Neural cell (in vitro differentiated cells): ENCODE measurements at regions not wholly inside any gene's neighbourhood (a gene's known extent, or its start where the extent isn't known, plus 50 kb on each side); places are given as distances from the start of the nearest gene placed in this dataset.
"Not testable (repeated sequence)": the region's sequence is repeated elsewhere in the genome, so short reads cannot be mapped to it uniquely, and the experiment has no call there.

Source experiments
- H2AFZ ChIP-seq: fragments of 200-600, 300-800 bp; sonication (generic), shearing (Covaris generic); 2 replicates; pipeline ENCODE4 v1.6.0; 2014; ENCODE audit warnings: low read depth, mild to moderate bottlenecking, antibody characterized with exemption, low read length, moderate library complexity
- H3F3A ChIP-seq: fragments of 200-600 bp; shearing (Covaris generic); 2 replicates; pipeline ENCODE4 v1.6.1; 2016; ENCODE audit warnings: mild to moderate bottlenecking, moderate library complexity, mixed read lengths, antibody characterized with exemption, low read length; ENCODE audit not compliant: insufficient read depth, poor library complexity, severe bottlenecking
- H3K27ac ChIP-seq: fragments of 200-600, 300-800 bp; sonication (generic), shearing (Covaris generic); 2 replicates; pipeline ENCODE4 v1.5.1; 2014; ENCODE audit warnings: mild to moderate bottlenecking, low read length, moderate library complexity
- H3K27me3 ChIP-seq: fragments of 300-800, 200-600 bp; sonication (generic), shearing (Covaris generic); 2 replicates; pipeline ENCODE4 v1.6.0; 2014; ENCODE audit warnings: mild to moderate bottlenecking, low read depth, low read length, moderate library complexity; ENCODE audit not compliant: insufficient read depth
- H3K36me3 ChIP-seq: fragments of 300-800, 200-600 bp; sonication (generic), shearing (Covaris generic); 2 replicates; pipeline ENCODE4 v1.5.1; 2014; ENCODE audit warnings: mild to moderate bottlenecking, antibody characterized with exemption, low read length, moderate library complexity; ENCODE audit not compliant: insufficient read depth
- H3K4me2 ChIP-seq: fragments of 300-800, 200-600 bp; sonication (generic), shearing (Covaris generic); 2 replicates; pipeline ENCODE4 v1.6.0; 2014; ENCODE audit warnings: mild to moderate bottlenecking, low read length
- H3K4me3 ChIP-seq: fragments of 300-800, 200-600 bp; sonication (generic), shearing (Covaris generic); 2 replicates; pipeline ENCODE4 v1.5.1; 2014; ENCODE audit warnings: mild to moderate bottlenecking, low read length, moderate library complexity
- H3K79me2 ChIP-seq: fragments of 200-600 bp; shearing (Covaris generic); replicated peaks from 2 replicates; pipeline ENCODE4 v1.6.0; 2014; ENCODE audit warnings: mild to moderate bottlenecking, low read length, moderate library complexity; ENCODE audit not compliant: insufficient read depth
- H3K9ac ChIP-seq: fragments of 300-800, 200-600 bp; sonication (generic), shearing (Covaris generic); 2 replicates; pipeline ENCODE4 v1.6.1; 2016; ENCODE audit warnings: mild to moderate bottlenecking, low read length, mixed read lengths
- H3K9me2 ChIP-seq: fragments of 200-600 bp; shearing (Covaris generic); 2 replicates; pipeline ENCODE4 v1.6.1; 2016; ENCODE audit warnings: mild to moderate bottlenecking, low read length, mixed read lengths; ENCODE audit not compliant: insufficient read depth
- H3K9me3 ChIP-seq: fragments of 200-600, 300-800 bp; sonication (generic), shearing (Covaris generic); 2 replicates; pipeline ENCODE4 v1.6.1; 2016; ENCODE audit warnings: mild to moderate bottlenecking, mixed run types, low read length, moderate library complexity, mixed read lengths
- H4K20me1 ChIP-seq: fragments of 200-600 bp; shearing (Covaris generic); 2 replicates; pipeline ENCODE4 v1.6.1; 2016; ENCODE audit warnings: mild to moderate bottlenecking, mixed run types; ENCODE audit not compliant: insufficient read depth
- EP300 ChIP-seq: fragments of 450-650 bp; conservative IDR thresholded peaks from 2 replicates; pipeline ENCODE4 v1.6.1; 2014; ENCODE audit warnings: antibody characterized with exemption, mild to moderate bottlenecking, moderate library complexity; ENCODE audit not compliant: poor library complexity, severe bottlenecking
- EZH2 ChIP-seq: fragments of 200-600, 300-800 bp; shearing (Covaris generic), sonication (generic); IDR thresholded peaks from 2 replicates; pipeline ENCODE4 v1.6.1; 2014; ENCODE audit warnings: antibody characterized with exemption, low read length, borderline replicate concordance, mild to moderate bottlenecking; ENCODE audit not compliant: insufficient read depth, poor library complexity, severe bottlenecking
- MXI1 ChIP-seq: fragments of 450-650 bp; conservative IDR thresholded peaks from 2 replicates; pipeline ENCODE4 v1.6.1; 2014; ENCODE audit warnings: antibody characterized with exemption, mild to moderate bottlenecking; ENCODE audit not compliant: poor library complexity, severe bottlenecking
- POLR2AphosphoS5 ChIP-seq: IDR thresholded peaks from 2 replicates; pipeline ENCODE4 v1.6.1; 2012
- RAD21 ChIP-seq: fragments of 450-650 bp; conservative IDR thresholded peaks from 2 replicates; pipeline ENCODE4 v1.6.1; 2014; ENCODE audit warnings: antibody characterized with exemption, mild to moderate bottlenecking, moderate library complexity
- REST ChIP-seq: IDR thresholded peaks from 2 replicates; pipeline ENCODE4 v1.6.1; 2012; ENCODE audit warnings: borderline replicate concordance
- SMC3 ChIP-seq: fragments of 450-650 bp; conservative IDR thresholded peaks from 2 replicates; pipeline ENCODE4 v1.6.1; 2014; ENCODE audit warnings: antibody characterized with exemption, mild to moderate bottlenecking, moderate library complexity; ENCODE audit not compliant: poor library complexity
- TAF1 ChIP-seq: IDR thresholded peaks from 2 replicates; pipeline ENCODE4 v1.6.1; 2012; ENCODE audit warnings: low read depth
- TF ChIP-seq, protein P1 (sequence below): fragments of 450-650 bp; IDR thresholded peaks from 2 replicates; pipeline ENCODE4 v1.5.1; 2014; ENCODE audit warnings: antibody characterized with exemption, mild to moderate bottlenecking, moderate library complexity; ENCODE audit not compliant: poor library complexity, severe bottlenecking

DNA sequence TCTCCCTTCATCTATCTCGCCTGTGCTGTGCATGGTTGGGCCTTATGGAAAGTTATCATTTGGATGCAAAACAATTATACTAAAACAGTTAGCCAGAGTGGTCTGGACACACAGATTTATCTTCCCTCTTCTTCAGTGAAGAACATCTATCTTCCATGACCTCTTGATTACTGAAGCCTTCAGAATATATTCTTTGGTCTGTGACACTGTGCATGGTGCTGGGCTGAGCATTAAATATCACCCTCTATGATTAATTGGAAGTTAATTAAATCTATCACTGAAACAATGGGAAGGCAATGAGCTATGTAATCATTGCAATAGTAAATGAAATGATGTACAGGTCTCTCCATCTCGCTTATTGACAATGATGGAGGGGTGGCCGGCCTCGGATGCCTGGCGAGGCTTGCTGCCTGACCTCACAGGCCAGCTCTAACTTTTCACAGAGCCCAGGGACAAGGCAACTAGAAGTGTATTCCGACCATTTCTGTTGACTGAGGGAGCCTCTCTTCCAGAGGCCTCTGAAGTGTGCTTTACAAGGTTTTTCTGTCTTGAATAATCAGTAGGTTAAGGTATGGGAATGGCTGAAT, 186.6 kb downstream of the NKX6-1 start:
- H2AFZ ChIP-seq = no peak overlapping the region
- no peaks in the 10 kb centered on the region for H4K20me1 ChIP-seq
- H3K9me2 ChIP-seq = no peaks in the 10 kb centered on the region
- H3K79me2 ChIP-seq = no peaks in the 10 kb centered on the region
- no peaks in the 10 kb centered on the region for H3F3A ChIP-seq
- H3K4me3 ChIP-seq = no peak overlapping the region
- no peaks in the 10 kb centered on the region for H3K9me3 ChIP-seq
- H3K36me3 ChIP-seq = no peaks in the 10 kb centered on the region
- no peak overlapping the region for H3K27ac ChIP-seq
- TF ChIP-seq, protein P1, sequence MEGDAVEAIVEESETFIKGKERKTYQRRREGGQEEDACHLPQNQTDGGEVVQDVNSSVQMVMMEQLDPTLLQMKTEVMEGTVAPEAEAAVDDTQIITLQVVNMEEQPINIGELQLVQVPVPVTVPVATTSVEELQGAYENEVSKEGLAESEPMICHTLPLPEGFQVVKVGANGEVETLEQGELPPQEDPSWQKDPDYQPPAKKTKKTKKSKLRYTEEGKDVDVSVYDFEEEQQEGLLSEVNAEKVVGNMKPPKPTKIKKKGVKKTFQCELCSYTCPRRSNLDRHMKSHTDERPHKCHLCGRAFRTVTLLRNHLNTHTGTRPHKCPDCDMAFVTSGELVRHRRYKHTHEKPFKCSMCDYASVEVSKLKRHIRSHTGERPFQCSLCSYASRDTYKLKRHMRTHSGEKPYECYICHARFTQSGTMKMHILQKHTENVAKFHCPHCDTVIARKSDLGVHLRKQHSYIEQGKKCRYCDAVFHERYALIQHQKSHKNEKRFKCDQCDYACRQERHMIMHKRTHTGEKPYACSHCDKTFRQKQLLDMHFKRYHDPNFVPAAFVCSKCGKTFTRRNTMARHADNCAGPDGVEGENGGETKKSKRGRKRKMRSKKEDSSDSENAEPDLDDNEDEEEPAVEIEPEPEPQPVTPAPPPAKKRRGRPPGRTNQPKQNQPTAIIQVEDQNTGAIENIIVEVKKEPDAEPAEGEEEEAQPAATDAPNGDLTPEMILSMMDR = no peak
- TF ChIP-seq MXI1 (no peak), POLR2AphosphoS5 (no peak), SMC3 (no peak)
- H3K9ac ChIP-seq = no peak overlapping the region
- no peak overlapping the region for H3K4me2 ChIP-seq
- no peaks in the 10 kb centered on the region for H3K27me3 ChIP-seq

- Histone ChIP-seq H3K9me3 (no peaks in the 10 kb centered on the region), H3K9me2 (no peaks in the 10 kb centered on the region), H3K4me3 (no peak overlapping the region), H4K20me1 (no peaks in the 10 kb centered on the region), H3K27ac (no peak overlapping the region), H3K27me3 (no peaks in the 10 kb centered on the region), H2AFZ (no peak overlapping the region), H3K4me2 (no peak overlapping the region), H3K9ac (no peak overlapping the region), H3F3A (no peaks in the 10 kb centered on the region), H3K79me2 (no peaks in the 10 kb centered on the region), H3K36me3 (no peaks in the 10 kb centered on the region)
- TF ChIP-seq TAF1 = no peak
- TF ChIP-seq EP300 = no peak
- TF ChIP-seq EZH2 = no peak
- no peak for TF ChIP-seq POLR2AphosphoS5
- no peak for TF ChIP-seq SMC3
- TF ChIP-seq MXI1 = no peak
- no peak for TF ChIP-seq RAD21
- TF ChIP-seq, protein P1 = no peak
- no peak for TF ChIP-seq REST
Observed at GRCh38 chr4:84309191-84309590, 189.9 kb downstream of the NKX6-1 start.

DNA sequence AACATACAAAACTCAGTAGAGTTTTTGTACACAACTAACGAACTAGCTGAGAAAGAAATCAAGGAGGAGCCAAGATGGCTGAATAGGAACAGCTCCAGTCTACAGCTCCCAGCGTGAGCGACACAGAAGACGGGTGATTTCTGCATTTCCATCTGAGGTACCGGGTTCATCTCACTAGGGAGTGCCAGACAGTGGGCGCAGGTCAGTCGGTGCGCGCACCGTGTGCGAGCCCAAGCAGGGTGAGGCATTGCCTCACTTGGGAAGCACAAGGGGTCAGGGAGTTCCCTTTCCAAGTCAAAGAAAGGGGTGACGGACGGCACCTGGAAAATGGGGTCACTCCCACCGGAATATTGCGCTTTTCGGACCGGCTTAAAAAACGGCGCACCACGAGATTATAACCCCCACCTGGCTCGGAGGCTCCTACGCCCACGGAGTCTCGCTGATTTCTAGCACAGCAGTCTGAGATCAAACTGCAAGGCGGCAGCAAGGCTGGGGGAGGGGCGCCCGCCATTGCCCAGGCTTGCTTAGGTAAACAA, 200.3 kb downstream of the NKX6-1 start:
- not testable (repeated sequence) for H3K9me2 ChIP-seq, H2AFZ ChIP-seq, H4K20me1 ChIP-seq, H3K9ac ChIP-seq, H3F3A ChIP-seq, H3K79me2 ChIP-seq, H3K4me3 ChIP-seq, H3K9me3 ChIP-seq, H3K36me3 ChIP-seq, H3K4me2 ChIP-seq, H3K27me3 ChIP-seq, H3K27ac ChIP-seq
